Right atrium auricular region (tissue), 2 donors: ENCODE measurements at regions not wholly inside any gene's neighbourhood (a gene's known extent, or its start where the extent isn't known, plus 50 kb on each side); places are given as distances from the start of the nearest gene placed in this dataset.

ENCODE experiments used
- DNase-seq: peaks from one replicate; pipeline ENCODE4 v3.0.0-alpha.2; 2019; ENCODE audit warnings: low spot score
- H3K27ac ChIP-seq, 2 donors: fragments of 200-600 bp; sonication (generic); 1 replicate in 1 of 2; 2 replicates in 1 of 2; pipeline ENCODE4 v1.5.1; 2016 to 2019
- H3K27me3 ChIP-seq, 2 donors: fragments of 200-600 bp; sonication (generic); one replicate each; pipeline versions ENCODE4 v1.5.1 to v1.6.0; 2017 to 2019
- H3K36me3 ChIP-seq: fragments of 200-600 bp; sonication (generic); one replicate; pipeline ENCODE4 v1.5.1; 2016
- H3K4me1 ChIP-seq, 2 donors: fragments of 200-600 bp; sonication (generic); one replicate each; pipeline versions ENCODE4 v1.5.1 to v1.6.0; 2017 to 2019
- H3K4me3 ChIP-seq, 2 donors: fragments of 200-600 bp; sonication (generic); 1 replicate in 1 of 2; 2 replicates in 1 of 2; pipeline ENCODE4 v1.5.1; 2017 to 2019; ENCODE audit warnings: mild to moderate bottlenecking in 1 of 2, moderate library complexity in 1 of 2
- H3K9me3 ChIP-seq, 2 donors: fragments of 200-600 bp; sonication (generic); one replicate each; pipeline ENCODE4 v1.5.1; 2019
- CTCF ChIP-seq, 2 donors: fragments of 200-600 bp; sonication (generic); IDR thresholded peaks; one replicate each; pipeline ENCODE4 v1.5.1; 2019; ENCODE audit warnings: antibody characterized with exemption in 2 of 2

GRCh38 chr12:107310621-107311020 lies 217.3 kb upstream of the CRY1 start:
- H3K4me1 ChIP-seq: no peaks in the 10 kb centered on the region
- no peaks in the 10 kb centered on the region for H3K27me3 ChIP-seq
- DNase-seq: no peak
- no peak overlapping the region for H3K27ac ChIP-seq
- H3K36me3 ChIP-seq: no peaks in the 10 kb centered on the region
- no peaks in the 10 kb centered on the region for H3K9me3 ChIP-seq
- no peak overlapping the region for H3K4me3 ChIP-seq
- TF ChIP-seq CTCF (IDR thresholded peaks at IDR 0.05): no peak

- no peak for DNase-seq
- TF ChIP-seq CTCF (IDR thresholded peaks at IDR 0.05): no peak
- Histone ChIP-seq H3K4me3 (no peak overlapping the region), H3K9me3 (no peaks in the 10 kb centered on the region), H3K4me1 (no peaks in the 10 kb centered on the region), H3K36me3 (no peaks in the 10 kb centered on the region), H3K27me3 (no peaks in the 10 kb centered on the region), H3K27ac (no peak overlapping the region)
Measured at GRCh38 chr12:107311682-107312081, 218.3 kb upstream of the CRY1 start.

DNA sequence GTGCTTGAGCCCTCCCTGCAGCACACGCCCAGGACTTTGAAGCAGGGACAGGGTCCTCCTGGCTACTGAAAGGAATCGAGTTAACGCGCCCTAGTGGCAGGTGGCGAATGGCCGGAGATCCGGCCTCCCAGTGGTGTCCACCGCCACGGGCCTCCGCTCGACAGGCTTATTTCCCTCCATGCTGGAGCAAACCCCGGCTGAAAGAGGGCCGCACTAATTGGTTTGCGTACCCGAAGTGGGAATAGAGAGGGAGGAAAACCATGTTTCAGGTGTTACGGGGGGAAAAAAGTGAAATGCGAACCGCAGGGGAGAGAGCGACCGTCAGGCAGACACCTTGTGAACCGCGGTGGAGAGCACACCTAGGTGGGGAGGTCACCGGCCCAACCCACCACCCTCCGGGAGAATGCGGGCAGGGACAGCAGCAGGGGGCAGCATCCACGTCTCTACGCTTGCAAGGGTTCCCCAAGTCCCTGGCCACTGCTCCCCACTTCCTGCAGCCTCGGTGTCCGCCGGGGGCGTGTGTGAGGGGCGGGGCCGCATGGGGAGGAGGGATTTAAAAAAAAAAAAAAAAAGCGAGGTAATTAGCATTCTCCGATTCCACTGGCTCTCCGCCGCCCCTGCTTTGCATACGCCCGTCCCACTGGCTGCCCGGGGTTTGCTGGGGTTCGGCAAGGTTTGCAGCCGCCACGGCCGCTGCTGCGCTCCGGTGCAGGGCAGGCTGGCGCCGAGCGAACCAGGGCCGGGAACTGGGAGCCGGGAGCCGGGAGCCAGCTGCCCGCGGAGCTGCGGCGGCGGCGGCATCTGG lies 224.6 kb upstream of the CRY1 start:
- Histone ChIP-seq H3K36me3 (no peaks in the 10 kb centered on the region), H3K4me3 (peak overlapping the region; percentile 27 to 51), H3K9me3 (no peaks in the 10 kb centered on the region), H3K27me3 (no peaks in the 10 kb centered on the region), H3K4me1 (peaks cover 0 to 30% of the 10 kb centered on the region in 2 donors), H3K27ac (no peak overlapping the region)
- TF ChIP-seq CTCF (IDR thresholded peaks at IDR 0.05): no peak
- peak; percentile 63 for DNase-seq

- H3K36me3 ChIP-seq: no peaks in the 10 kb centered on the region
- no peak for DNase-seq
- no peaks in the 10 kb centered on the region for H3K27me3 ChIP-seq
- peak overlapping the region; percentile 27 to 51 for H3K4me3 ChIP-seq
- H3K4me1 ChIP-seq: peaks cover 0 to 30% of the 10 kb centered on the region in 2 donors
- H3K9me3 ChIP-seq: no peaks in the 10 kb centered on the region
- no peak overlapping the region for H3K27ac ChIP-seq
- no peak for TF ChIP-seq CTCF (IDR thresholded peaks at IDR 0.05)
Measured at GRCh38 chr12:107318556-107318805, 225.1 kb upstream of the CRY1 start.

DNA sequence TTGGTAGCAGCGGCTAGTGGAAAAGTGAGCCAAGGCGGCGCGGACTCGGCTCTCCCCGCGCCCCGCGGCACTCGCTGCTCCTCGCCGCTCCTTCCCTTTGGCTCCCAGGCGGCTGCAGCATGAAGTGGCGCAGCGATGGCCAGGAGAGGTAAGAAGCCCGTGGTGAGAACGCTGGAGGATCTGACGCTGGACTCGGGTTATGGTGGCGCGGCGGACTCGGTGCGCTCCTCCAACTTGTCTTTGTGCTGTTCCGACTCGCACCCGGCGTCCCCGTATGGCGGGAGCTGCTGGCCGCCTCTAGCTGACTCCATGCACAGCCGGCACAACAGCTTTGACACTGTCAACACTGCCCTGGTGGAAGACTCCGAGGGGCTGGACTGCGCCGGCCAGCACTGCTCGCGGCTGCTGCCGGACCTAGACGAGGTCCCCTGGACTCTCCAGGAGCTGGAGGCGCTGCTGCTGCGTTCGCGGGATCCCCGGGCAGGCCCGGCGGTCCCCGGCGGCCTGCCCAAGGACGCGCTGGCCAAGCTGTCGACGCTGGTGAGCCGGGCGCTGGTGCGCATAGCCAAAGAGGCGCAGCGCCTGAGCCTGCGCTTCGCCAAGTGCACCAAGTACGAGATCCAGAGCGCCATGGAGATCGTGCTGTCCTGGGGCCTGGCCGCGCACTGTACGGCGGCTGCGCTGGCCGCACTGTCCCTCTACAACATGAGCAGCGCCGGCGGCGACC lies 225.6 kb upstream of the CRY1 start:
- Histone ChIP-seq H3K9me3 (no peaks in the 10 kb centered on the region), H3K27ac (no peak overlapping the region), H3K27me3 (no peaks in the 10 kb centered on the region), H3K4me1 (peaks cover 0 to 30% of the 10 kb centered on the region in 2 donors), H3K36me3 (no peaks in the 10 kb centered on the region), H3K4me3 (peak overlapping the region; percentile 27 to 51)
- TF ChIP-seq CTCF (IDR thresholded peaks at IDR 0.05): no peak
- DNase-seq: no peak
